ENCODE measurements at regions not wholly inside any gene's neighbourhood (a gene's known extent, or its start where the extent isn't known, plus 50 kb on each side); places are given as distances from the start of the nearest gene placed in this dataset.

GRCh38 chr13:105971312-105971711 lies 564.1 kb downstream of the EFNB2 start:
- intact Hi-C loops (cut with micrococcal nuclease) (no loop called here), in situ Hi-C loops (cut with MboI; ENCODE audit: low sequenced_read_pairs) (no loop called here), dilution Hi-C loops (cut with HindIII; ENCODE audit: low sequenced_read_pairs, unreplicated experiment) (no loop called here)
- Histone ChIP-seq H3K27me3 (ENCODE audit: control insufficient read depth, insufficient read depth, low read length) (no peaks in the 10 kb centered on the region), H3K4me1 (ENCODE audit: control insufficient read depth, insufficient read depth, low read length) (no peaks in the 10 kb centered on the region), H2BK120ac (ENCODE audit: low read depth, low read length) (no peak overlapping the region), H2BK20ac (ENCODE audit: low read depth, low read length) (no peak overlapping the region), H3K79me1 (ENCODE audit: low read depth in 1 of 2, low read length in 2 of 2) (no peaks in the 10 kb centered on the region), H2AK9ac (replicated peaks; ENCODE audit: low read depth, low read length, poor library complexity) (no peak overlapping the region), H3K4me3 (ENCODE audit: insufficient read depth, low read depth, low read length) (no peak overlapping the region), H3K56ac (ENCODE audit: extremely low read depth, insufficient read depth, low read length) (no peak overlapping the region), H4K5ac (ENCODE audit: low read depth, low read length) (no peak overlapping the region), H3K4me2 (ENCODE audit: low read depth, low read length) (no peak overlapping the region), H3K9me3 (ENCODE audit: control insufficient read depth, insufficient read depth, low read length) (no peaks in the 10 kb centered on the region), H2BK5ac (ENCODE audit: low read depth, low read length, poor library complexity, severe bottlenecking) (no peak overlapping the region), H2AK5ac (ENCODE audit: low read depth, low read length) (no peak overlapping the region), H3K9ac (ENCODE audit: low read depth, low read length) (no peak overlapping the region), H3K9me1 (ENCODE audit: insufficient read depth, low read length) (no peaks in the 10 kb centered on the region), H4K20me1 (ENCODE audit: insufficient read depth, low read length) (no peaks in the 10 kb centered on the region), H2AFZ (replicated peaks; ENCODE audit: low read length, poor library complexity) (no peak overlapping the region), H4K8ac (ENCODE audit: low read depth in 2 of 2, low read length in 2 of 2) (no peak overlapping the region), H2BK15ac (ENCODE audit: low read depth, low read length) (no peak overlapping the region), H3K23ac (ENCODE audit: low read depth, low read length) (no peak overlapping the region), H4K91ac (ENCODE audit: insufficient read depth, low read depth, low read length) (no peak overlapping the region), H3K36me3 (ENCODE audit: control insufficient read depth, insufficient read depth, low read length) (no peaks in the 10 kb centered on the region), H3K14ac (replicated peaks; ENCODE audit: low read depth, low read length) (no peak overlapping the region), H3K27ac (ENCODE audit: insufficient read depth, low read length) (no peak overlapping the region), H3K4ac (ENCODE audit: low read depth, low read length) (no peak overlapping the region), H3K18ac (ENCODE audit: low read depth, low read length) (no peak overlapping the region)
- BruUV-seq (replicated peaks): no TSS peak
- ATAC-seq (ENCODE audit: low read depth): no peak
- TF ChIP-seq RFX5 (IDR thresholded peaks at IDR 0.05; ENCODE audit: low read depth, low read length): no peak
- no peak for TF ChIP-seq RCOR1 (IDR thresholded peaks at IDR 0.05; ENCODE audit: insufficient replicate concordance, low read length)
- no peak for TF ChIP-seq FOS (IDR thresholded peaks at IDR 0.05; ENCODE audit: low read depth, low read length)
- TF ChIP-seq USF2 (IDR thresholded peaks at IDR 0.05; ENCODE audit: low read depth, low read length): no peak
- no peak for TF ChIP-seq CTCF (conservative IDR thresholded peaks at IDR 0.05; ENCODE audit: low read depth, low read length)
- no peak for TF ChIP-seq MXI1 (IDR thresholded peaks at IDR 0.05; ENCODE audit: borderline replicate concordance, low read depth, low read length)
- no peak for TF ChIP-seq POLR2A (IDR thresholded peaks at IDR 0.05; ENCODE audit: low read depth, low read length)
- TF ChIP-seq BHLHE40 (IDR thresholded peaks at IDR 0.05; ENCODE audit: low read depth, low read length): no peak
- TF ChIP-seq MAFK (IDR thresholded peaks at IDR 0.05; ENCODE audit: low read depth, low read length): no peak
- no peak for TF ChIP-seq MAZ (IDR thresholded peaks at IDR 0.05; ENCODE audit: borderline replicate concordance, low read depth, low read length)
- TF ChIP-seq, protein P1, sequence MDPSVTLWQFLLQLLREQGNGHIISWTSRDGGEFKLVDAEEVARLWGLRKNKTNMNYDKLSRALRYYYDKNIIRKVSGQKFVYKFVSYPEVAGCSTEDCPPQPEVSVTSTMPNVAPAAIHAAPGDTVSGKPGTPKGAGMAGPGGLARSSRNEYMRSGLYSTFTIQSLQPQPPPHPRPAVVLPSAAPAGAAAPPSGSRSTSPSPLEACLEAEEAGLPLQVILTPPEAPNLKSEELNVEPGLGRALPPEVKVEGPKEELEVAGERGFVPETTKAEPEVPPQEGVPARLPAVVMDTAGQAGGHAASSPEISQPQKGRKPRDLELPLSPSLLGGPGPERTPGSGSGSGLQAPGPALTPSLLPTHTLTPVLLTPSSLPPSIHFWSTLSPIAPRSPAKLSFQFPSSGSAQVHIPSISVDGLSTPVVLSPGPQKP (IDR thresholded peaks at IDR 0.05; ENCODE audit: borderline replicate concordance, low read depth, low read length): no peak
- TF ChIP-seq CEBPB (IDR thresholded peaks at IDR 0.05; ENCODE audit: low read depth, low read length): no peak
- TF ChIP-seq CHD1 (IDR thresholded peaks at IDR 0.05; ENCODE audit: low read depth, low read length): no peak
- TF ChIP-seq NFE2L2 (IDR thresholded peaks at IDR 0.05; ENCODE audit: low read depth, low read length): no peak
- no peak for TF ChIP-seq SMC3 (IDR thresholded peaks at IDR 0.05; ENCODE audit: low read depth, low read length)
- no peak for TF ChIP-seq RAD21 (IDR thresholded peaks at IDR 0.05; ENCODE audit: low read length)
- POLR2A ChIA-PET (ENCODE audit: unreplicated experiment): no interaction called here
- DNase-seq: no peak
- CTCF ChIA-PET: no interaction called here
- 86% methylated on average over 3 of the region's 4 CpGs; no CpG with 5 or more reads in 1 of the 2 experiments for WGBS, 2 experiments (ENCODE audit: extremely low coverage in 2 of 2, insufficient read length in 1 of 2)

All from IMR-90 (cell line).